ENCODE measurements at regions not wholly inside any gene's neighbourhood (a gene's known extent, or its start where the extent isn't known, plus 50 kb on each side); places are given as distances from the start of the nearest gene placed in this dataset.

GRCh38 chr4:24260923-24261564 is 323.3 kb downstream of the DHX15 start:
- Histone ChIP-seq H3K9ac (ENCODE audit: low read depth in 1 of 2, low read length in 2 of 2) (no peak overlapping the region), H3K4me3 (ENCODE audit: low read depth in 1 of 3, low read length in 3 of 3) (no peak overlapping the region), H3K36me3 (ENCODE audit: control insufficient read depth in 4 of 4, insufficient read depth in 3 of 4, low read depth in 1 of 4, low read length in 3 of 4) (no peaks in the 10 kb centered on the region), H3K27ac (ENCODE audit: low read depth in 1 of 2, low read length in 2 of 2) (no peak overlapping the region), H3K27me3 (ENCODE audit: control insufficient read depth in 4 of 4, insufficient read depth in 4 of 4, low read length in 3 of 4) (no peaks in the 10 kb centered on the region), H3K9me3 (ENCODE audit: control insufficient read depth in 4 of 4, low read length in 3 of 4) (no peaks in the 10 kb centered on the region), H3K4me1 (ENCODE audit: control insufficient read depth in 4 of 4, insufficient read depth in 4 of 4, low read length in 3 of 4) (no peaks in the 10 kb centered on the region)
- no peak for DNase-seq (ENCODE audit: low spot score)
- TF ChIP-seq FOXA2 (IDR thresholded peaks at IDR 0.05) (no peak), TAF1 (conservative IDR thresholded peaks at IDR 0.05) (no peak), FOXA1 (IDR thresholded peaks at IDR 0.05) (no peak), SP1 (IDR thresholded peaks at IDR 0.05) (no peak), HNF4G (IDR thresholded peaks at IDR 0.05) (no peak), MAX (IDR thresholded peaks at IDR 0.05) (no peak), RAD21 (IDR thresholded peaks at IDR 0.05) (no peak), HNF4A (conservative IDR thresholded peaks at IDR 0.05) (no peak), YY1 (IDR thresholded peaks at IDR 0.05) (no peak), RXRA (IDR thresholded peaks at IDR 0.05) (no peak)
- TF ChIP-seq, protein P1, sequence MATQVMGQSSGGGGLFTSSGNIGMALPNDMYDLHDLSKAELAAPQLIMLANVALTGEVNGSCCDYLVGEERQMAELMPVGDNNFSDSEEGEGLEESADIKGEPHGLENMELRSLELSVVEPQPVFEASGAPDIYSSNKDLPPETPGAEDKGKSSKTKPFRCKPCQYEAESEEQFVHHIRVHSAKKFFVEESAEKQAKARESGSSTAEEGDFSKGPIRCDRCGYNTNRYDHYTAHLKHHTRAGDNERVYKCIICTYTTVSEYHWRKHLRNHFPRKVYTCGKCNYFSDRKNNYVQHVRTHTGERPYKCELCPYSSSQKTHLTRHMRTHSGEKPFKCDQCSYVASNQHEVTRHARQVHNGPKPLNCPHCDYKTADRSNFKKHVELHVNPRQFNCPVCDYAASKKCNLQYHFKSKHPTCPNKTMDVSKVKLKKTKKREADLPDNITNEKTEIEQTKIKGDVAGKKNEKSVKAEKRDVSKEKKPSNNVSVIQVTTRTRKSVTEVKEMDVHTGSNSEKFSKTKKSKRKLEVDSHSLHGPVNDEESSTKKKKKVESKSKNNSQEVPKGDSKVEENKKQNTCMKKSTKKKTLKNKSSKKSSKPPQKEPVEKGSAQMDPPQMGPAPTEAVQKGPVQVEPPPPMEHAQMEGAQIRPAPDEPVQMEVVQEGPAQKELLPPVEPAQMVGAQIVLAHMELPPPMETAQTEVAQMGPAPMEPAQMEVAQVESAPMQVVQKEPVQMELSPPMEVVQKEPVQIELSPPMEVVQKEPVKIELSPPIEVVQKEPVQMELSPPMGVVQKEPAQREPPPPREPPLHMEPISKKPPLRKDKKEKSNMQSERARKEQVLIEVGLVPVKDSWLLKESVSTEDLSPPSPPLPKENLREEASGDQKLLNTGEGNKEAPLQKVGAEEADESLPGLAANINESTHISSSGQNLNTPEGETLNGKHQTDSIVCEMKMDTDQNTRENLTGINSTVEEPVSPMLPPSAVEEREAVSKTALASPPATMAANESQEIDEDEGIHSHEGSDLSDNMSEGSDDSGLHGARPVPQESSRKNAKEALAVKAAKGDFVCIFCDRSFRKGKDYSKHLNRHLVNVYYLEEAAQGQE (IDR thresholded peaks at IDR 0.05), result no peak
- TF ChIP-seq, protein P2, sequence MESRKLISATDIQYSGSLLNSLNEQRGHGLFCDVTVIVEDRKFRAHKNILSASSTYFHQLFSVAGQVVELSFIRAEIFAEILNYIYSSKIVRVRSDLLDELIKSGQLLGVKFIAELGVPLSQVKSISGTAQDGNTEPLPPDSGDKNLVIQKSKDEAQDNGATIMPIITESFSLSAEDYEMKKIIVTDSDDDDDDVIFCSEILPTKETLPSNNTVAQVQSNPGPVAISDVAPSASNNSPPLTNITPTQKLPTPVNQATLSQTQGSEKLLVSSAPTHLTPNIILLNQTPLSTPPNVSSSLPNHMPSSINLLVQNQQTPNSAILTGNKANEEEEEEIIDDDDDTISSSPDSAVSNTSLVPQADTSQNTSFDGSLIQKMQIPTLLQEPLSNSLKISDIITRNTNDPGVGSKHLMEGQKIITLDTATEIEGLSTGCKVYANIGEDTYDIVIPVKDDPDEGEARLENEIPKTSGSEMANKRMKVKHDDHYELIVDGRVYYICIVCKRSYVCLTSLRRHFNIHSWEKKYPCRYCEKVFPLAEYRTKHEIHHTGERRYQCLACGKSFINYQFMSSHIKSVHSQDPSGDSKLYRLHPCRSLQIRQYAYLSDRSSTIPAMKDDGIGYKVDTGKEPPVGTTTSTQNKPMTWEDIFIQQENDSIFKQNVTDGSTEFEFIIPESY (IDR thresholded peaks at IDR 0.05), result no peak
- WGBS, result 92% methylated on average over 5 of the region's 5 CpGs

- 88% methylated on average over 8 of the region's 8 CpGs for WGBS
- no peak for DNase-seq (ENCODE audit: low spot score)
- Histone ChIP-seq H3K4me3 (ENCODE audit: low read depth in 1 of 3, low read length in 3 of 3) (no peak overlapping the region), H3K4me1 (ENCODE audit: control insufficient read depth in 4 of 4, insufficient read depth in 4 of 4, low read length in 3 of 4) (no peaks in the 10 kb centered on the region), H3K9me3 (ENCODE audit: control insufficient read depth in 4 of 4, low read length in 3 of 4) (no peaks in the 10 kb centered on the region), H3K27me3 (ENCODE audit: control insufficient read depth in 4 of 4, insufficient read depth in 4 of 4, low read length in 3 of 4) (no peaks in the 10 kb centered on the region), H3K36me3 (ENCODE audit: control insufficient read depth in 4 of 4, insufficient read depth in 3 of 4, low read depth in 1 of 4, low read length in 3 of 4) (no peaks in the 10 kb centered on the region), H3K27ac (ENCODE audit: low read depth in 1 of 2, low read length in 2 of 2) (no peak overlapping the region), H3K9ac (ENCODE audit: low read depth in 1 of 2, low read length in 2 of 2) (no peak overlapping the region)
- TF ChIP-seq NR2F2 (IDR thresholded peaks at IDR 0.05) (no peak), RXRA (IDR thresholded peaks at IDR 0.05) (no peak), FOXA2 (IDR thresholded peaks at IDR 0.05) (no peak), JUND (IDR thresholded peaks at IDR 0.05) (no peak), HNF4G (IDR thresholded peaks at IDR 0.05) (no peak), TAF1 (conservative IDR thresholded peaks at IDR 0.05) (no peak), RAD21 (IDR thresholded peaks at IDR 0.05) (no peak), FOXA1 (IDR thresholded peaks at IDR 0.05) (no peak), YY1 (IDR thresholded peaks at IDR 0.05) (no peak), SP1 (IDR thresholded peaks at IDR 0.05) (no peak), HNF4A (conservative IDR thresholded peaks at IDR 0.05) (no peak), MAX (IDR thresholded peaks at IDR 0.05) (no peak)
- TF ChIP-seq, protein P3, sequence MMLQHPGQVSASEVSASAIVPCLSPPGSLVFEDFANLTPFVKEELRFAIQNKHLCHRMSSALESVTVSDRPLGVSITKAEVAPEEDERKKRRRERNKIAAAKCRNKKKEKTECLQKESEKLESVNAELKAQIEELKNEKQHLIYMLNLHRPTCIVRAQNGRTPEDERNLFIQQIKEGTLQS (IDR thresholded peaks at IDR 0.05), result no peak
- TF ChIP-seq, protein P1 (IDR thresholded peaks at IDR 0.05), result no peak
- TF ChIP-seq, protein P4, sequence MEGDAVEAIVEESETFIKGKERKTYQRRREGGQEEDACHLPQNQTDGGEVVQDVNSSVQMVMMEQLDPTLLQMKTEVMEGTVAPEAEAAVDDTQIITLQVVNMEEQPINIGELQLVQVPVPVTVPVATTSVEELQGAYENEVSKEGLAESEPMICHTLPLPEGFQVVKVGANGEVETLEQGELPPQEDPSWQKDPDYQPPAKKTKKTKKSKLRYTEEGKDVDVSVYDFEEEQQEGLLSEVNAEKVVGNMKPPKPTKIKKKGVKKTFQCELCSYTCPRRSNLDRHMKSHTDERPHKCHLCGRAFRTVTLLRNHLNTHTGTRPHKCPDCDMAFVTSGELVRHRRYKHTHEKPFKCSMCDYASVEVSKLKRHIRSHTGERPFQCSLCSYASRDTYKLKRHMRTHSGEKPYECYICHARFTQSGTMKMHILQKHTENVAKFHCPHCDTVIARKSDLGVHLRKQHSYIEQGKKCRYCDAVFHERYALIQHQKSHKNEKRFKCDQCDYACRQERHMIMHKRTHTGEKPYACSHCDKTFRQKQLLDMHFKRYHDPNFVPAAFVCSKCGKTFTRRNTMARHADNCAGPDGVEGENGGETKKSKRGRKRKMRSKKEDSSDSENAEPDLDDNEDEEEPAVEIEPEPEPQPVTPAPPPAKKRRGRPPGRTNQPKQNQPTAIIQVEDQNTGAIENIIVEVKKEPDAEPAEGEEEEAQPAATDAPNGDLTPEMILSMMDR (IDR thresholded peaks at IDR 0.05; ENCODE audit: low read depth, low read length, missing input control), result no peak
- TF ChIP-seq, protein P2 (IDR thresholded peaks at IDR 0.05), result no peak
Observed at GRCh38 chr4:24260133-24260715, 324.1 kb downstream of the DHX15 start.
